ENCODE measurements at regions not wholly inside any gene's neighbourhood (a gene's known extent, or its start where the extent isn't known, plus 50 kb on each side); places are given as distances from the start of the nearest gene placed in this dataset.

GRCh38 chr2:111653103-111653624, 230.8 kb downstream of the ANAPC1 start:
- Histone ChIP-seq H3K79me1 (ENCODE audit: low read depth in 1 of 2, low read length in 2 of 2) (no peaks in the 10 kb centered on the region), H3K9ac (ENCODE audit: low read depth, low read length) (no peak overlapping the region), H3K36me3 (ENCODE audit: control insufficient read depth, insufficient read depth, low read length) (no peaks in the 10 kb centered on the region), H3K27ac (ENCODE audit: insufficient read depth, low read length) (no peak overlapping the region), H3K4ac (ENCODE audit: low read depth, low read length) (no peak overlapping the region), H2AK9ac (replicated peaks; ENCODE audit: low read depth, low read length, poor library complexity) (no peak overlapping the region), H3K14ac (replicated peaks; ENCODE audit: low read depth, low read length) (no peak overlapping the region; the same call in 1 of the 2 replicates), H3K9me1 (ENCODE audit: insufficient read depth, low read length) (peaks cover 4% of the 10 kb centered on the region; the same call in 1 of the 2 replicates), H2BK5ac (ENCODE audit: low read depth, low read length, poor library complexity, severe bottlenecking) (no peak overlapping the region), H4K5ac (ENCODE audit: low read depth, low read length) (no peak overlapping the region), H2BK20ac (ENCODE audit: low read depth, low read length) (no peak overlapping the region), H4K91ac (ENCODE audit: insufficient read depth, low read depth, low read length) (no peak overlapping the region), H3K23ac (ENCODE audit: low read depth, low read length) (no peak overlapping the region), H3K4me2 (ENCODE audit: low read depth, low read length) (no peak overlapping the region), H2AFZ (replicated peaks; ENCODE audit: low read length, poor library complexity) (no peak overlapping the region), H2AK5ac (ENCODE audit: low read depth, low read length) (no peak overlapping the region), H2BK15ac (ENCODE audit: low read depth, low read length) (no peak overlapping the region), H4K20me1 (ENCODE audit: insufficient read depth, low read length) (no peaks in the 10 kb centered on the region), H3K56ac (ENCODE audit: extremely low read depth, insufficient read depth, low read length) (no peak overlapping the region), H3K9me3 (ENCODE audit: control insufficient read depth, insufficient read depth, low read length) (no peaks in the 10 kb centered on the region), H3K4me1 (ENCODE audit: control insufficient read depth, insufficient read depth, low read length) (no peaks in the 10 kb centered on the region), H3K27me3 (ENCODE audit: control insufficient read depth, insufficient read depth, low read length) (peaks cover 15% of the 10 kb centered on the region), H4K8ac (ENCODE audit: low read depth in 2 of 2, low read length in 2 of 2) (no peak overlapping the region), H3K18ac (ENCODE audit: low read depth, low read length) (no peak overlapping the region), H3K4me3 (ENCODE audit: insufficient read depth, low read depth, low read length) (no peak overlapping the region), H2BK120ac (ENCODE audit: low read depth, low read length) (no peak overlapping the region)
- ATAC-seq (ENCODE audit: low read depth) (no peak), DNase-seq (no peak)
- in situ Hi-C loops (cut with MboI; ENCODE audit: low sequenced_read_pairs) (loop anchor here (25.0 kb wide), 1 partner anchor 166 kb away; no protein-coding TSS in a partner anchor), intact Hi-C loops (cut with micrococcal nuclease) (no loop called here), dilution Hi-C loops (cut with HindIII; ENCODE audit: low sequenced_read_pairs, unreplicated experiment) (no loop called here)
- ChIA-PET POLR2A (ENCODE audit: unreplicated experiment) (no interaction called here), CTCF (no interaction called here)
- BruUV-seq (replicated peaks), result no TSS peak
- no peak for TF ChIP-seq RAD21 (IDR thresholded peaks at IDR 0.05; ENCODE audit: low read length)
- TF ChIP-seq CHD1 (IDR thresholded peaks at IDR 0.05; ENCODE audit: low read depth, low read length), result no peak
- no peak for TF ChIP-seq FOS (IDR thresholded peaks at IDR 0.05; ENCODE audit: low read depth, low read length)
- TF ChIP-seq MXI1 (IDR thresholded peaks at IDR 0.05; ENCODE audit: borderline replicate concordance, low read depth, low read length), result no peak
- no peak for TF ChIP-seq USF2 (IDR thresholded peaks at IDR 0.05; ENCODE audit: low read depth, low read length)
- TF ChIP-seq ELK1 (IDR thresholded peaks at IDR 0.05; ENCODE audit: borderline replicate concordance, low read depth, low read length), result no peak
- TF ChIP-seq BHLHE40 (IDR thresholded peaks at IDR 0.05; ENCODE audit: low read depth, low read length), result no peak
- TF ChIP-seq, protein P1, sequence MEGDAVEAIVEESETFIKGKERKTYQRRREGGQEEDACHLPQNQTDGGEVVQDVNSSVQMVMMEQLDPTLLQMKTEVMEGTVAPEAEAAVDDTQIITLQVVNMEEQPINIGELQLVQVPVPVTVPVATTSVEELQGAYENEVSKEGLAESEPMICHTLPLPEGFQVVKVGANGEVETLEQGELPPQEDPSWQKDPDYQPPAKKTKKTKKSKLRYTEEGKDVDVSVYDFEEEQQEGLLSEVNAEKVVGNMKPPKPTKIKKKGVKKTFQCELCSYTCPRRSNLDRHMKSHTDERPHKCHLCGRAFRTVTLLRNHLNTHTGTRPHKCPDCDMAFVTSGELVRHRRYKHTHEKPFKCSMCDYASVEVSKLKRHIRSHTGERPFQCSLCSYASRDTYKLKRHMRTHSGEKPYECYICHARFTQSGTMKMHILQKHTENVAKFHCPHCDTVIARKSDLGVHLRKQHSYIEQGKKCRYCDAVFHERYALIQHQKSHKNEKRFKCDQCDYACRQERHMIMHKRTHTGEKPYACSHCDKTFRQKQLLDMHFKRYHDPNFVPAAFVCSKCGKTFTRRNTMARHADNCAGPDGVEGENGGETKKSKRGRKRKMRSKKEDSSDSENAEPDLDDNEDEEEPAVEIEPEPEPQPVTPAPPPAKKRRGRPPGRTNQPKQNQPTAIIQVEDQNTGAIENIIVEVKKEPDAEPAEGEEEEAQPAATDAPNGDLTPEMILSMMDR (conservative IDR thresholded peaks at IDR 0.05; ENCODE audit: low read depth, low read length), result no peak
- TF ChIP-seq CEBPB (IDR thresholded peaks at IDR 0.05; ENCODE audit: low read depth, low read length), result no peak
- no peak for TF ChIP-seq MAZ (IDR thresholded peaks at IDR 0.05; ENCODE audit: borderline replicate concordance, low read depth, low read length)
- no peak for TF ChIP-seq POLR2A (IDR thresholded peaks at IDR 0.05; ENCODE audit: low read depth, low read length)
- TF ChIP-seq SMC3 (IDR thresholded peaks at IDR 0.05; ENCODE audit: low read depth, low read length), result no peak
- TF ChIP-seq RFX5 (IDR thresholded peaks at IDR 0.05; ENCODE audit: low read depth, low read length), result no peak
- WGBS, 2 experiments (ENCODE audit: extremely low coverage in 2 of 2, insufficient read length in 1 of 2), result no CpG with 5 or more reads among the region's 1 CpG
